ENCODE measurements at regions not wholly inside any gene's neighbourhood (a gene's known extent, or its start where the extent isn't known, plus 50 kb on each side); places are given as distances from the start of the nearest gene placed in this dataset.
"Not testable (repeated sequence)": the region's sequence is repeated elsewhere in the genome, so short reads cannot be mapped to it uniquely, and the experiment has no call there.

GRCh38 chr16:88178896-88179295, 203.9 kb upstream of the ZNF469 start:
- TF ChIP-seq, protein P1, sequence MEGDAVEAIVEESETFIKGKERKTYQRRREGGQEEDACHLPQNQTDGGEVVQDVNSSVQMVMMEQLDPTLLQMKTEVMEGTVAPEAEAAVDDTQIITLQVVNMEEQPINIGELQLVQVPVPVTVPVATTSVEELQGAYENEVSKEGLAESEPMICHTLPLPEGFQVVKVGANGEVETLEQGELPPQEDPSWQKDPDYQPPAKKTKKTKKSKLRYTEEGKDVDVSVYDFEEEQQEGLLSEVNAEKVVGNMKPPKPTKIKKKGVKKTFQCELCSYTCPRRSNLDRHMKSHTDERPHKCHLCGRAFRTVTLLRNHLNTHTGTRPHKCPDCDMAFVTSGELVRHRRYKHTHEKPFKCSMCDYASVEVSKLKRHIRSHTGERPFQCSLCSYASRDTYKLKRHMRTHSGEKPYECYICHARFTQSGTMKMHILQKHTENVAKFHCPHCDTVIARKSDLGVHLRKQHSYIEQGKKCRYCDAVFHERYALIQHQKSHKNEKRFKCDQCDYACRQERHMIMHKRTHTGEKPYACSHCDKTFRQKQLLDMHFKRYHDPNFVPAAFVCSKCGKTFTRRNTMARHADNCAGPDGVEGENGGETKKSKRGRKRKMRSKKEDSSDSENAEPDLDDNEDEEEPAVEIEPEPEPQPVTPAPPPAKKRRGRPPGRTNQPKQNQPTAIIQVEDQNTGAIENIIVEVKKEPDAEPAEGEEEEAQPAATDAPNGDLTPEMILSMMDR (IDR thresholded peaks at IDR 0.05; ENCODE audit: low read depth, low read length) = not testable (repeated sequence)
- not testable (repeated sequence) for TF ChIP-seq EZH2phosphoT487 (IDR thresholded peaks at IDR 0.05; ENCODE audit: low read depth)
